Adrenal gland (tissue), 5 donors: ENCODE measurements at regions not wholly inside any gene's neighbourhood (a gene's known extent, or its start where the extent isn't known, plus 50 kb on each side); places are given as distances from the start of the nearest gene placed in this dataset.

Source experiments
- CTCF ChIP-seq, 6 experiments: fragments of 450-650 bp in 4 of 6; fragments of 200-600 bp in 2 of 6; sonication (generic) in 1 of 6; IDR thresholded peaks; 1 replicate in 5 of 6; 2 replicates in 1 of 6; pipeline versions ENCODE4 v1.5.1 to v1.8.0; 2016 to 2021; ENCODE audit warnings: antibody characterized with exemption in 6 of 6, mild to moderate bottlenecking in 2 of 6, moderate library complexity in 1 of 6
- POLR2A ChIP-seq, 2 donors: fragments of 450-650 bp; IDR thresholded peaks; one replicate each; pipeline ENCODE4 v1.6.1; 2017; ENCODE audit warnings: antibody characterized with exemption in 2 of 2, mild to moderate bottlenecking in 2 of 2, moderate library complexity in 1 of 2
- donor health status: DM: no; HTN: no; CAD: no.

DNA sequence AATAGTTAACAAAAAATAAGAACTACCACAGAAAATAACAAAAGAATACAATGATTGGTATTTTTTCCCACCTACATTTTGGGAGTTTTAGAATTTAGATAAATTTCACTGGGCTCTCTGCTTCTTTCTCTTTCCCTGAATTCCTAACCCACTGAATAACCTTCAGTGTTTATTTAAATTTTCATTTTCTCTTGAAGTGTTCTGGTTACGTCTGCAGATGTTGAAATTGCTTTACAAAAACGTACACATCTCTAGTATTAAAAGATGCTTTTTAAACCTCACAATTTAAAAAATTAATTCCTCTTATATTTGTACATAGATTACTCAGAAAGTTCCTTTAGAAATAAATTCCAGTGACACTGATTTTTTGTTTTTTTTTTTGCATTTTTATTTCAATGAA is 158.7 kb upstream of the TUT7 start:
- no peak for TF ChIP-seq CTCF (IDR thresholded peaks at IDR 0.05)
- TF ChIP-seq POLR2A (IDR thresholded peaks at IDR 0.05), result no peak
